ENCODE measurements at regions not wholly inside any gene's neighbourhood (a gene's known extent, or its start where the extent isn't known, plus 50 kb on each side); places are given as distances from the start of the nearest gene placed in this dataset.
"Not testable (repeated sequence)": the region's sequence is repeated elsewhere in the genome, so short reads cannot be mapped to it uniquely, and the experiment has no call there.

GRCh38 chr1:195294911-195295310 is 1313.3 kb downstream of the KCNT2 start:
- no peak for DNase-seq (ENCODE audit: low read depth in 3 of 3, low spot score in 2 of 3)

- DNase-seq (ENCODE audit: low read depth in 3 of 3, low spot score in 2 of 3): no peak
These were observed 1329.6 kb downstream of the KCNT2 start for GRCh38 chr1:195278644-195279043.

- DNase-seq (ENCODE audit: low read depth in 3 of 3, low spot score in 2 of 3): no peak
These were observed 1332.5 kb downstream of the KCNT2 start for GRCh38 chr1:195275710-195276109.

- DNase-seq (ENCODE audit: low read depth in 3 of 3, low spot score in 2 of 3): no peak
These were observed 1356.3 kb downstream of the KCNT2 start for GRCh38 chr1:195251900-195252299.

GRCh38 chr1:195243492-195243891 is 1364.7 kb downstream of the KCNT2 start:
- DNase-seq (ENCODE audit: low read depth in 3 of 3, low spot score in 2 of 3): no peak

GRCh38 chr1:195241066-195241465 is 1367.2 kb downstream of the KCNT2 start:
- no peak for DNase-seq (ENCODE audit: low read depth in 3 of 3, low spot score in 2 of 3)

- DNase-seq (ENCODE audit: low read depth in 3 of 3, low spot score in 2 of 3): no peak
These were observed 1369.9 kb downstream of the KCNT2 start for GRCh38 chr1:195238313-195238712.

GRCh38 chr1:195236991-195237889 is 1371.0 kb downstream of the KCNT2 start:
- DNase-seq (ENCODE audit: low read depth in 3 of 3, low spot score in 2 of 3): no peak

GRCh38 chr1:195218428-195219212 is 1389.6 kb downstream of the KCNT2 start:
- no peak for DNase-seq (ENCODE audit: low read depth in 3 of 3, low spot score in 2 of 3)

- DNase-seq (ENCODE audit: low read depth in 3 of 3, low spot score in 2 of 3): no peak
These were observed 1406.0 kb downstream of the KCNT2 start for GRCh38 chr1:195202241-195202640.

- no peak for DNase-seq (ENCODE audit: low read depth in 3 of 3, low spot score in 2 of 3)
These were observed 1407.5 kb downstream of the KCNT2 start for GRCh38 chr1:195200772-195201171.

GRCh38 chr1:195197116-195197515 is 1411.1 kb downstream of the KCNT2 start:
- DNase-seq (ENCODE audit: low read depth in 3 of 3, low spot score in 2 of 3): no peak

- DNase-seq (ENCODE audit: low read depth in 3 of 3, low spot score in 2 of 3): no peak
These were observed 1412.7 kb downstream of the KCNT2 start for GRCh38 chr1:195195423-195196057.

GRCh38 chr1:195193134-195193533 is 1415.1 kb downstream of the KCNT2 start:
- DNase-seq (ENCODE audit: low read depth in 3 of 3, low spot score in 2 of 3): no peak

GRCh38 chr1:195188821-195189220 is 1419.4 kb downstream of the KCNT2 start:
- no peak for DNase-seq (ENCODE audit: low read depth in 3 of 3, low spot score in 2 of 3)

- DNase-seq (ENCODE audit: low read depth in 3 of 3, low spot score in 2 of 3): no peak
These were observed 1421.7 kb downstream of the KCNT2 start for GRCh38 chr1:195186544-195186943.

GRCh38 chr1:195185736-195186135 is 1422.5 kb downstream of the KCNT2 start:
- no peak for DNase-seq (ENCODE audit: low read depth in 3 of 3, low spot score in 2 of 3)

GRCh38 chr1:195185321-195185720 is 1422.9 kb downstream of the KCNT2 start:
- DNase-seq (ENCODE audit: low read depth in 3 of 3, low spot score in 2 of 3): no peak

GRCh38 chr1:195173753-195174152 is 1434.5 kb downstream of the KCNT2 start:
- no peak for DNase-seq (ENCODE audit: low read depth in 3 of 3, low spot score in 2 of 3)

GRCh38 chr1:195159795-195160194 is 1448.4 kb downstream of the KCNT2 start:
- DNase-seq (ENCODE audit: low read depth in 3 of 3, low spot score in 2 of 3): not testable (repeated sequence)

- no peak for DNase-seq (ENCODE audit: low read depth in 3 of 3, low spot score in 2 of 3)
These were observed 1450.1 kb downstream of the KCNT2 start for GRCh38 chr1:195158091-195158490.

Data from right renal cortex interstitium (tissue), 3 donors.